C4-2B (cell line): ENCODE measurements at regions not wholly inside any gene's neighbourhood (a gene's known extent, or its start where the extent isn't known, plus 50 kb on each side); places are given as distances from the start of the nearest gene placed in this dataset.

Experiments used
- H3K27ac ChIP-seq: fragments of 450-650 bp; 2 replicates; pipeline ENCODE4 v1.5.1; 2017
- ZFX ChIP-seq: fragments of 450-650 bp; IDR thresholded peaks from 2 replicates; pipeline ENCODE4 v1.6.1; 2017
- TF ChIP-seq, protein P1 (sequence below): fragments of 450-650 bp; conservative IDR thresholded peaks from 2 replicates; pipeline ENCODE4 v1.5.1; 2017; ENCODE audit warnings: mild to moderate bottlenecking

DNA sequence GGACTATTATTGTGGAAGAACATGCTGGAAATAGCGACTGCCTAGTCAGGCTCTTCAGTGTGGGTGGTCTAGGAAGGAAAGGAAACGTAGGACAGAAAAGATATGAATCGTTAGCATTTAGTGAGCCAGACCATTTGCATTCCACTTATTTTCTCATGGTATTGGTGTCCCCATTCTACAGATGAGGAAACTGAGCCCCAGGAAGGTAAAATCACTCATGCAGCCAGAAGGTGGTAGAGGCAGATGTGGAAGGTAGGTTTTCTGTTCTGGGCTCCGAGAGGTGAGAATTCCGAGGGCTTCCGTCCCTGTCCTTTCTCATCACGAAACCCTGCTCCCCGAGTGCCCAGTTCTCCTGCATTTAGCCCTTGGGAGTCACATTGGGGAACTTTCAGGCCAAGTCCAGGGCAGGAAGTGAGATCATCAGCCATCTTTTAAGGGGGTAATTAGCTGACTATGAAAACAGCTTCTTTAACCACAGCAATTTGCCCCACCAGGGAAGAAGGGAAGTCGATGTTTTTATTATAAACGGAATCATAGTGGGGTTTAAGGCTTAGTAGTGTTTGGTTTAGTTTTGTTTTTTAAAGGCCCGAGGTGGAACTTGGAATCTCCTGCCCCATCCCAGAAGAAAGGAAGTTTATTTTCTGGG, 110.7 kb upstream of the IRX3 start:
- TF ChIP-seq, protein P1, sequence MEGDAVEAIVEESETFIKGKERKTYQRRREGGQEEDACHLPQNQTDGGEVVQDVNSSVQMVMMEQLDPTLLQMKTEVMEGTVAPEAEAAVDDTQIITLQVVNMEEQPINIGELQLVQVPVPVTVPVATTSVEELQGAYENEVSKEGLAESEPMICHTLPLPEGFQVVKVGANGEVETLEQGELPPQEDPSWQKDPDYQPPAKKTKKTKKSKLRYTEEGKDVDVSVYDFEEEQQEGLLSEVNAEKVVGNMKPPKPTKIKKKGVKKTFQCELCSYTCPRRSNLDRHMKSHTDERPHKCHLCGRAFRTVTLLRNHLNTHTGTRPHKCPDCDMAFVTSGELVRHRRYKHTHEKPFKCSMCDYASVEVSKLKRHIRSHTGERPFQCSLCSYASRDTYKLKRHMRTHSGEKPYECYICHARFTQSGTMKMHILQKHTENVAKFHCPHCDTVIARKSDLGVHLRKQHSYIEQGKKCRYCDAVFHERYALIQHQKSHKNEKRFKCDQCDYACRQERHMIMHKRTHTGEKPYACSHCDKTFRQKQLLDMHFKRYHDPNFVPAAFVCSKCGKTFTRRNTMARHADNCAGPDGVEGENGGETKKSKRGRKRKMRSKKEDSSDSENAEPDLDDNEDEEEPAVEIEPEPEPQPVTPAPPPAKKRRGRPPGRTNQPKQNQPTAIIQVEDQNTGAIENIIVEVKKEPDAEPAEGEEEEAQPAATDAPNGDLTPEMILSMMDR: no peak
- TF ChIP-seq ZFX: no peak

GRCh38 chr16:54389836-54390494, 103.4 kb upstream of the IRX3 start:
- no peak for TF ChIP-seq ZFX
- TF ChIP-seq, protein P1: no peak
- H3K27ac ChIP-seq: no peak overlapping the region

More for the DNA sequence above, 110.7 kb upstream of the IRX3 start:
- no peak overlapping the region for H3K27ac ChIP-seq

DNA sequence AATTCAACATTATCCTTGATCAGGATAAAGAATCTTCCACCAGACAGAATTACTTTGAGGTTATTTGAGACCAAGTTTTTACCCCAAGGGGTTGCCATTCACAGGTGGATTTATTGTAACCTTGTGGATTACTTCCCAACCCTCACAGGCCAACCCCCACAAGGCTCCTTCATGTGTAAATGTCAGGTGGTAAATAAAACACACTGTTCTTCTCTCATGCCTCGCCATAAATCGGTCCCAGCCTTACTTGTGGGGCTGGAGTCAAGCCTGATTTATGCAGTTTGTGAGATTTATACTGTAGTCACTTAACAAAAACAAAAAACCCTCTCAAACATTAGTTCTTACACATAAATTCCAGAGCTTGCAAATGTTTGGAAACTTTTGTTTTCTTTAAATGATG, 98.6 kb upstream of the IRX3 start:
- no peak for TF ChIP-seq ZFX
- TF ChIP-seq, protein P1: no peak
- no peak overlapping the region for H3K27ac ChIP-seq

DNA sequence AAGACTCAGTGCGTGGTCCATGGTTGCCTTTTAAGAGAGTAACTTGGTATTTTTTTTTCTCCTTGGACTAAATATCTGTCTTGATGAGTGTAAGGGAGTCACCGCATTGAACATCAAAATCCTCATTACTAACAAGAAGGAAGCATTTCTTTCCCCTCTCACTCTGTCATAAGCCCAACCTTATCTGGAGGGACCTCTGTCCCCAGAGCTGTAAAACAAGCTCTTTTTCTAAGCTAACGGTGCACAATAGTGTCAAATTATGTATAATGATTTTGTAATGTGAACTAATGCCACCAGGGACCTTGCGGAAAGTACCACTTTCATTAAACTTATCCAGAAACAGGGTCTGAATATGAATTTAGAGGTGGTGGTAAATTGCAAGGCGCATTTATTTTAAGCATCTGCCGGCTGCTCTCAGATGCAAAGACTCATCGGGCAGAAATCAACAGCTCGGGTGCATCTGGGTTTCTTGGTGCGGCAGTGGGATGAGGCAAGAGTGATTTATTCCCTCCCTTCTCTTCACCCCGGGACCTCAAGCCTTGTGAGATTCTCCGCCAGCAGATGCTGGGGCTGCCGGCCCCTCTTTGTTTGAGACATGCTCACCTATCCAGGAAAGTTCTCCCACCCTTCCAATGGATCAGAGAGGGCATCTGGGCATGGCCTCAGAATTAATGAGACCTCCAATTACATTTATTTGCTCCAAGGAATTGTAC, 95.2 kb upstream of the IRX3 start:
- no peak overlapping the region for H3K27ac ChIP-seq
- no peak for TF ChIP-seq ZFX
- TF ChIP-seq, protein P1: no peak

DNA sequence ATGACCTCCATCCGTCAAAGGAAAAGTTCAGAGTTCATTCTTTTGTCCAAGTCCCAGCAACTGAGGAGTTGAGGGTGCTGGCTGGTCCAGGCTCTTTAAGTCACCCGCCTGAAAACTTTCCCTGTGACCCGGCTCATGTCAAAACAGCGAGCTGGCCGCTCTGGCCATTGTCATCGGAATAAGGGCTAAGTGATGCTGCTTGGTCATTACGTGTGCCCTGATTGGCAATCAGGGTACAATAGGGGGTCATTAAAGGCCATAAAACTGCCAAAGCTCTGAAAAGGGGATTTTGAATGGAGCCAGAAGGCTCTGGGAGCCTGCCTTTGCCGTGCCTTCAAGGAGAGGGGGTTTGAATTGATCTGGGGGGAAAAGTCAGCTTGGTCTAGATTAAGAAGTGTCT, 88.5 kb upstream of the IRX3 start:
- TF ChIP-seq ZFX: no peak
- TF ChIP-seq, protein P1: no peak
- H3K27ac ChIP-seq: no peak overlapping the region

DNA sequence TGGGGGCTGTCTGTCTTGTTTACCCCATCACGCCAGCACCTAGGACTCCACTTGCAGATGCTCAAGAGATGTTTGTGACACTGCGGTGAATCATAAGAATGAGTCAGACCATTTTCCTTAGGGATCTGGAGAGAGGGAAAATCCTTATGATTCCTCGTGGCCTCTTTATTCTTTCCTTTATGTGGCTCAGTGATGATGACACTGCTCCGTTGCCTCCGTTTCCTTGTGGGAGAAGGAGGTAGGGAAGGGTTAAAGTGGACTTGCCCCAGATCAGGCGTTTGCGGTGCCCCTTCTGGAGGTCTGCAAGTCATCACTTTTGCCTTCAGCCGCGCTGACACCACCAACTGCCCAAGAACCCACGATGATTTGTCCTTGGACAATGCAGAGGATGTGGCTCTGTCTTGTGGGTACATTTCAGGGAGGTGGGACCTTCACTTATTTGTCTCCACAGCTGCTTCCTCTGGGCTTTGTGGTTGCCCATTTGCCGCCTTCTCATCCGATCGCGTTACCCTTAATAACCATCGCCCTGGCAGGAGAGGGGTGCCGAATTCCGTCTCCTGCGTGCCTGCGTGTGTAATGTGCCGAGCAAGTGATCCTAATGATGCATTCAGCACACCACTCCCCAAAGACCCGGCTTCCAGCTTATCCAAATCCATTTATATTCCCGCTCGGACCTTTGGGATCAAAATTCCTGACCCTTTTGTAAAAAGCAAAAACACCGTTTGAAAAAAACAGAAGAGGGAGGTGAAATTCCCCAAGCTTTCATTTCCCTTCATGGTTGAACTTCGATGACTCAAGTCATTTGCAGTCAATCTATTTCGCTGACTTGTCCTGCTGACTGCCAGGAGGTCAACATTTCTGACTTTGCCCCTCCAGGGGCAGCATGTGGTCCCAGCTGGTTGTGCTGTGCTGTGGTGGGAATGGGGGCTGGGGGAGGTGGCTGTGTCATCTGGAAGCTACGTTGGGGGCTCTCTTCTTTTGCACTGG, 87.2 kb upstream of the IRX3 start:
- no peak overlapping the region for H3K27ac ChIP-seq
- TF ChIP-seq, protein P1: no peak
- no peak for TF ChIP-seq ZFX
